B cell (primary cell): ENCODE measurements at regions not wholly inside any gene's neighbourhood (a gene's known extent, or its start where the extent isn't known, plus 50 kb on each side); places are given as distances from the start of the nearest gene placed in this dataset.

Source experiments
- ATAC-seq: fragments of 200-7000 bp; cut with Tn5 transposase; one replicate; pipeline ENCODE4 v1.10.0; 2021; ENCODE audit warnings: low read depth, mild to moderate bottlenecking, moderate number of reproducible peaks, moderate library complexity
- CTCF ChIA-PET: fragments of 350-600 bp; sonication (Branson Sonifier 250); formaldehyde crosslinking; loops from one replicate; lab custom pipeline; 2021; ENCODE audit warnings: antibody characterized with exemption, inconsistent platforms; lab: Charles Lee
- POLR2A ChIA-PET: fragments of 350-600 bp; sonication (Branson Sonifier 250); formaldehyde crosslinking; loops from one replicate; lab custom pipeline; 2021; ENCODE audit warnings: antibody characterized with exemption; lab: Charles Lee
- DNase-seq: peaks from one replicate; pipeline ENCODE4 v3.0.0; 2013
- H2AFZ ChIP-seq: 2 replicates; pipeline ENCODE4 v1.6.1; 2012; ENCODE audit warnings: mild to moderate bottlenecking, low read depth, low read length; ENCODE audit not compliant: insufficient read depth, poor library complexity, severe bottlenecking
- H3K27ac ChIP-seq, 2 donors: 1 replicate in 1 of 2; 2 replicates in 1 of 2; pipeline ENCODE4 v1.5.1; 2012 to 2013; ENCODE audit warnings: low read length in 2 of 2, mild to moderate bottlenecking in 2 of 2, moderate library complexity in 1 of 2
- H3K27me3 ChIP-seq, 4 experiments: fragments of 200-600 bp in 1 of 4; sonication (generic) in 1 of 4; replicated peaks in 1 of 4; 1 replicate in 2 of 4; 2 replicates in 2 of 4; pipeline versions ENCODE4 v1.6.1 to v1.7.0; 2013 to 2016; ENCODE audit warnings: low read length in 3 of 4, mild to moderate bottlenecking in 2 of 4, mixed read lengths in 1 of 4, moderate library complexity in 1 of 4; ENCODE audit not compliant: insufficient read depth in 4 of 4, control insufficient read depth in 3 of 4; ENCODE audit errors: control extremely low read depth in 1 of 4
- H3K36me3 ChIP-seq, 2 experiments: replicated peaks in 1 of 2; 1 replicate in 1 of 2; 2 replicates in 1 of 2; pipeline versions ENCODE4 v1.6.1 to v1.7.1; 2013; ENCODE audit warnings: low read length in 1 of 2; ENCODE audit not compliant: insufficient read depth in 2 of 2, control insufficient read depth in 1 of 2; ENCODE audit errors: control extremely low read depth in 1 of 2, extremely low read depth in 1 of 2
- H3K4me1 ChIP-seq, 2 donors: fragments of 200-600 bp in 1 of 2; sonication (generic) in 1 of 2; 1 replicate in 1 of 2; 2 replicates in 1 of 2; pipeline versions ENCODE4 v1.5.1 to v1.6.1; 2013 to 2017; ENCODE audit warnings: low read length in 2 of 2; ENCODE audit not compliant: control insufficient read depth in 2 of 2, insufficient read depth in 2 of 2
- H3K4me2 ChIP-seq: replicated peaks from 2 replicates; pipeline ENCODE3; 2012; ENCODE audit warnings: mild to moderate bottlenecking, low read depth, low read length; ENCODE audit not compliant: poor library complexity, severe bottlenecking
- H3K4me3 ChIP-seq, 5 experiments: fragments of 200-600 bp in 1 of 5; sonication (generic) in 1 of 5; 1 replicate in 3 of 5; 2 replicates in 2 of 5; pipeline versions ENCODE4 v1.5.1 to v1.7.0; 2011 to 2016; ENCODE audit warnings: low read length in 4 of 5, mild to moderate bottlenecking in 4 of 5, low read depth in 2 of 5, control low read depth in 1 of 5, moderate library complexity in 1 of 5; ENCODE audit not compliant: insufficient read depth in 1 of 5; ENCODE audit errors: control extremely low read depth in 1 of 5, extremely low read depth in 1 of 5
- H3K79me2 ChIP-seq: fragments of 200-600 bp; sonication (generic); one replicate; pipeline ENCODE4 v1.6.0; 2016; ENCODE audit warnings: low read length; ENCODE audit not compliant: control insufficient read depth, insufficient read depth
- H3K9ac ChIP-seq: fragments of 200-600 bp; sonication (generic); 2 replicates; pipeline ENCODE4 v1.6.1; 2017; ENCODE audit warnings: mild to moderate bottlenecking, low read length, moderate library complexity
- H3K9me3 ChIP-seq, 3 donors: one replicate each; pipeline versions ENCODE4 v1.6.1 to v1.7.1; 2013; ENCODE audit warnings: low read length in 2 of 3; ENCODE audit not compliant: control insufficient read depth in 2 of 3, insufficient read depth in 1 of 3; ENCODE audit errors: control extremely low read depth in 1 of 3
- H4K20me1 ChIP-seq: 2 replicates; pipeline ENCODE4 v1.6.0; 2012; ENCODE audit warnings: mild to moderate bottlenecking, low read length; ENCODE audit not compliant: insufficient read depth, control insufficient read depth, poor library complexity, severe bottlenecking
- H3K27ac Mint-ChIP-seq: one replicate; pipeline ENCODE4 v1.8.0; 2021; ENCODE audit warnings: mixed read lengths
- H3K27me3 Mint-ChIP-seq: one replicate; pipeline ENCODE4 v1.8.0; 2021; ENCODE audit warnings: mixed read lengths
- H3K4me1 Mint-ChIP-seq: one replicate; pipeline ENCODE4 v1.8.0; 2021; ENCODE audit warnings: mixed read lengths
- H3K4me3 Mint-ChIP-seq: one replicate; pipeline ENCODE4 v1.8.0; 2021; ENCODE audit warnings: mixed read lengths
- H3K9me3 Mint-ChIP-seq: one replicate; pipeline ENCODE4 v1.8.0; 2022; ENCODE audit warnings: mixed read lengths; ENCODE audit not compliant: insufficient read depth
- CTCF ChIP-seq: fragments of 200-600 bp; IDR thresholded peaks from one replicate; pipeline ENCODE4 v1.8.0; 2022; ENCODE audit warnings: antibody characterized with exemption, mild to moderate bottlenecking
- EZH2 ChIP-seq: IDR thresholded peaks from 2 replicates; pipeline ENCODE4 v1.6.1; 2012; ENCODE audit warnings: borderline replicate concordance, low read depth, mild to moderate bottlenecking, moderate library complexity, low read length; ENCODE audit not compliant: insufficient read depth, poor library complexity, severe bottlenecking
- WGBS: methylation state at CpG from one replicate; pipeline ENCODE4 v1.1.5; 2013; ENCODE audit warnings: missing lambda C conversion rate; ENCODE audit not compliant: insufficient coverage; 5-methylcytosine and 5-hydroxymethylcytosine counted together
- intact Hi-C: fragments of 100-400 bp; cut with micrococcal nuclease; formaldehyde crosslinking; loops from one replicate; pipeline ENCODE4 v1.10.0; 2022

GRCh38 chr2:34447097-34447496 is 848.0 kb upstream of the FAM98A start:
- Mint-ChIP-seq H3K27me3 (no peaks in the 10 kb centered on the region), H3K4me3 (no peak overlapping the region), H3K27ac (no peak overlapping the region), H3K9me3 (no peaks in the 10 kb centered on the region), H3K4me1 (no peaks in the 10 kb centered on the region)
- no peak overlapping the region for H3K9ac ChIP-seq
- no peaks in the 10 kb centered on the region for H4K20me1 ChIP-seq
- no peak for DNase-seq
- no peaks in the 10 kb centered on the region for H3K4me1 ChIP-seq
- H3K9me3 ChIP-seq, result peaks cover 0 to 2% (median 1%) of the 10 kb centered on the region in 3 donors
- no peak overlapping the region for H2AFZ ChIP-seq
- H3K36me3 ChIP-seq, result no peaks in the 10 kb centered on the region
- H3K4me2 ChIP-seq, result no peak overlapping the region
- H3K79me2 ChIP-seq, result no peaks in the 10 kb centered on the region
- no peak for ATAC-seq
- H3K27ac ChIP-seq, result no peak overlapping the region
- no peaks in the 10 kb centered on the region for H3K27me3 ChIP-seq
- POLR2A ChIA-PET, result no interaction called here
- CTCF ChIA-PET, result no interaction called here
- TF ChIP-seq CTCF, result no peak
- TF ChIP-seq EZH2, result no peak
- H3K4me3 ChIP-seq, result no peak overlapping the region
- intact Hi-C loops, result no loop called here

GRCh38 chr2:34423301-34423700 is 824.2 kb upstream of the FAM98A start:
- Histone ChIP-seq H3K79me2 (no peaks in the 10 kb centered on the region), H3K27ac (no peak overlapping the region), H2AFZ (no peak overlapping the region), H3K4me1 (no peaks in the 10 kb centered on the region), H3K36me3 (no peaks in the 10 kb centered on the region), H4K20me1 (no peaks in the 10 kb centered on the region), H3K9me3 (peaks cover 0 to 6% (median 3%) of the 10 kb centered on the region in 3 donors), H3K4me3 (no peak overlapping the region), H3K4me2 (no peak overlapping the region), H3K9ac (no peak overlapping the region), H3K27me3 (no peaks in the 10 kb centered on the region)
- DNase-seq, result no peak
- ChIA-PET CTCF (no interaction called here), POLR2A (no interaction called here)
- no peak for TF ChIP-seq EZH2
- TF ChIP-seq CTCF, result no peak
- Mint-ChIP-seq H3K27me3 (no peaks in the 10 kb centered on the region), H3K4me1 (no peaks in the 10 kb centered on the region), H3K9me3 (peaks cover 9% of the 10 kb centered on the region), H3K4me3 (no peak overlapping the region), H3K27ac (no peak overlapping the region)
- no peak for ATAC-seq
- WGBS, result no CpG with 5 or more reads among the region's 2 CpGs
- intact Hi-C loops, result no loop called here
